AG09319 (cell line): ENCODE measurements at regions not wholly inside any gene's neighbourhood (a gene's known extent, or its start where the extent isn't known, plus 50 kb on each side); places are given as distances from the start of the nearest gene placed in this dataset.

Source experiments
- DNase-seq: peaks from one replicate; pipeline ENCODE4 v3.0.0-alpha.2; 2010; ENCODE audit warnings: low read depth; ENCODE audit errors: extremely low read depth
- CTCF ChIP-seq: IDR thresholded peaks from 2 replicates; pipeline ENCODE4 v1.5.1; 2011; ENCODE audit warnings: low read depth, mild to moderate bottlenecking, inconsistent platforms, low read length, moderate library complexity

GRCh38 chr6:135637701-135638100, 140.2 kb upstream of the AHI1 start:
- no peak for DNase-seq
- no peak for TF ChIP-seq CTCF

GRCh38 chr6:135638108-135638507, 140.6 kb upstream of the AHI1 start:
- TF ChIP-seq CTCF, result no peak
- DNase-seq, result no peak

- no peak for TF ChIP-seq CTCF
- DNase-seq, result no peak
Measured at GRCh38 chr6:135640048-135640447, 142.5 kb upstream of the AHI1 start.

GRCh38 chr6:135640449-135641111, 143.0 kb upstream of the AHI1 start:
- TF ChIP-seq CTCF, result no peak

GRCh38 chr6:135642912-135643311, 145.4 kb upstream of the AHI1 start:
- no peak for DNase-seq
- TF ChIP-seq CTCF, result no peak

More at GRCh38 chr6:135640449-135641111, 143.0 kb upstream of the AHI1 start:
- DNase-seq, result no peak

GRCh38 chr6:135644394-135644793, 146.9 kb upstream of the AHI1 start:
- no peak for DNase-seq
- no peak for TF ChIP-seq CTCF

GRCh38 chr6:135647521-135647920, 150.0 kb upstream of the AHI1 start:
- TF ChIP-seq CTCF, result no peak
- DNase-seq, result no peak
